Gastrocnemius medialis (tissue), 4 donors: ENCODE measurements at regions not wholly inside any gene's neighbourhood (a gene's known extent, or its start where the extent isn't known, plus 50 kb on each side); places are given as distances from the start of the nearest gene placed in this dataset.

Experiments
- ATAC-seq, 2 donors: fragments of 150-250 bp; one replicate each; pipeline ENCODE4 v1.9.1; 2016
- DNase-seq, 2 donors: peaks; one replicate each; pipeline ENCODE4 v3.0.0-alpha.2; 2019
- H3K27ac ChIP-seq, 4 donors: fragments of 200-600 bp; sonication (generic); 1 replicate in 1 of 4; 2 replicates in 3 of 4; pipeline ENCODE4 v1.5.1; 2016 to 2018; ENCODE audit warnings: mild to moderate bottlenecking in 2 of 4, moderate library complexity in 1 of 4
- H3K27me3 ChIP-seq, 3 donors: fragments of 200-600 bp; sonication (generic) in 2 of 3; 1 replicate in 1 of 3; 2 replicates in 2 of 3; pipeline versions ENCODE4 v1.5.1 to v1.6.0; 2016 to 2019; ENCODE audit warnings: mild to moderate bottlenecking in 1 of 3, moderate library complexity in 1 of 3
- H3K36me3 ChIP-seq, 2 donors: fragments of 200-600 bp; sonication (generic) in 1 of 2; one replicate each; pipeline ENCODE4 v1.5.1; 2017 to 2018
- H3K4me1 ChIP-seq, 2 donors: fragments of 200-600 bp; sonication (generic) in 1 of 2; one replicate each; pipeline ENCODE4 v1.5.1; 2016 to 2017; ENCODE audit warnings: mild to moderate bottlenecking in 2 of 2
- H3K4me3 ChIP-seq, 4 donors: fragments of 200-600 bp; sonication (generic) in 3 of 4; 1 replicate in 1 of 4; 2 replicates in 3 of 4; pipeline ENCODE4 v1.5.1; 2016 to 2019; ENCODE audit warnings: mild to moderate bottlenecking in 2 of 4
- H3K9me3 ChIP-seq, 3 donors: fragments of 200-600 bp; sonication (generic) in 2 of 3; 1 replicate in 1 of 3; 2 replicates in 2 of 3; pipeline ENCODE4 v1.5.1; 2016 to 2019
- POLR2A ChIP-seq, 2 donors: fragments of 450-650 bp; IDR thresholded peaks; one replicate each; pipeline ENCODE4 v1.6.1; 2017; ENCODE audit warnings: antibody characterized with exemption in 2 of 2, mild to moderate bottlenecking in 2 of 2, moderate library complexity in 2 of 2
- in situ Hi-C, 4 donors: fragments of 200-750 bp; cut with MboI; loops; one replicate each; pipeline versions ENCODE4 v1.15.0 to v1.8.0; 2017; ENCODE audit warnings: low sequenced_read_pairs in 4 of 4
- intact Hi-C: fragments of 100-400 bp; cut with DNase I; formaldehyde crosslinking; loops from one replicate; pipeline ENCODE4 v1.15.1; 2023; ENCODE audit warnings: low total_unique reads
- TF ChIP-seq, protein P1 (sequence below), 5 experiments: fragments of 450-650 bp in 3 of 5; fragments of 200-600 bp in 2 of 5; sonication (generic) in 2 of 5; IDR thresholded peaks in 4 of 5; conservative IDR thresholded peaks in 1 of 5; 1 replicate in 4 of 5; 2 replicates in 1 of 5; pipeline ENCODE4 v1.5.1; 2016 to 2019; ENCODE audit warnings: antibody characterized with exemption in 5 of 5, mild to moderate bottlenecking in 3 of 5, moderate library complexity in 3 of 5

DNA sequence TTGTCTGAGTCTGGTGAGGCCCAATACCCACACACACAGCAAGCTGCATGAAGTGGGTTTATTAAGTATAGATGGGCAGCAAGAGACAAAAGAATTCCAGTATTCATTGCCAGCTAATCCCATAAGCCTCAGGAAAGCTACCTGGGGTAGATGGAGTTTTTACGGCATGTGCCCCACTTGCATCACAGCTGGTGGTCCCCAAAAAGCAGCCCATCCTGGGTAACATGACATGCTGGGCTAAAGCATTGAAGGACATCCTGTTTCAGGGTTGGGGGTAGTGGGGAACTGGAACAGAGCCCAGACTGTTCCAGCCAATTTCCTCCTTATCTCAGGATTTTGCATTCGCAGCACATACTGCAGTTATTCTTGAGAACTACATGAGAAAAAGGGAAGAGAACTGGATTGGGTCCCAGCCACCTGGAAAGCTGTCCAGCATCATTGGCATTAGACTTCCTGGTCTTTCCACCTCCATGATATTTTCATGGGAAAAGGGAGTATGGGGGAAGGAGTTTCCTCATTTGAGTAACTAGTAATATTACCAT, 240.1 kb upstream of the MMADHC start:
- H3K4me3 ChIP-seq = no peak overlapping the region
- intact Hi-C loops = no loop called here
- no peaks in the 10 kb centered on the region for H3K36me3 ChIP-seq
- H3K4me1 ChIP-seq = no peaks in the 10 kb centered on the region
- no peaks in the 10 kb centered on the region for H3K9me3 ChIP-seq
- DNase-seq (no peak), ATAC-seq (no peak)
- H3K27ac ChIP-seq = no peak overlapping the region
- in situ Hi-C loops = no loop called here
- TF ChIP-seq, protein P1, sequence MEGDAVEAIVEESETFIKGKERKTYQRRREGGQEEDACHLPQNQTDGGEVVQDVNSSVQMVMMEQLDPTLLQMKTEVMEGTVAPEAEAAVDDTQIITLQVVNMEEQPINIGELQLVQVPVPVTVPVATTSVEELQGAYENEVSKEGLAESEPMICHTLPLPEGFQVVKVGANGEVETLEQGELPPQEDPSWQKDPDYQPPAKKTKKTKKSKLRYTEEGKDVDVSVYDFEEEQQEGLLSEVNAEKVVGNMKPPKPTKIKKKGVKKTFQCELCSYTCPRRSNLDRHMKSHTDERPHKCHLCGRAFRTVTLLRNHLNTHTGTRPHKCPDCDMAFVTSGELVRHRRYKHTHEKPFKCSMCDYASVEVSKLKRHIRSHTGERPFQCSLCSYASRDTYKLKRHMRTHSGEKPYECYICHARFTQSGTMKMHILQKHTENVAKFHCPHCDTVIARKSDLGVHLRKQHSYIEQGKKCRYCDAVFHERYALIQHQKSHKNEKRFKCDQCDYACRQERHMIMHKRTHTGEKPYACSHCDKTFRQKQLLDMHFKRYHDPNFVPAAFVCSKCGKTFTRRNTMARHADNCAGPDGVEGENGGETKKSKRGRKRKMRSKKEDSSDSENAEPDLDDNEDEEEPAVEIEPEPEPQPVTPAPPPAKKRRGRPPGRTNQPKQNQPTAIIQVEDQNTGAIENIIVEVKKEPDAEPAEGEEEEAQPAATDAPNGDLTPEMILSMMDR (IDR thresholded peaks at IDR 0.05 in 4 of 5, conservative IDR thresholded peaks at IDR 0.05 in 1 of 5) = no peak
- TF ChIP-seq POLR2A (IDR thresholded peaks at IDR 0.05) = no peak
- no peaks in the 10 kb centered on the region for H3K27me3 ChIP-seq

DNA sequence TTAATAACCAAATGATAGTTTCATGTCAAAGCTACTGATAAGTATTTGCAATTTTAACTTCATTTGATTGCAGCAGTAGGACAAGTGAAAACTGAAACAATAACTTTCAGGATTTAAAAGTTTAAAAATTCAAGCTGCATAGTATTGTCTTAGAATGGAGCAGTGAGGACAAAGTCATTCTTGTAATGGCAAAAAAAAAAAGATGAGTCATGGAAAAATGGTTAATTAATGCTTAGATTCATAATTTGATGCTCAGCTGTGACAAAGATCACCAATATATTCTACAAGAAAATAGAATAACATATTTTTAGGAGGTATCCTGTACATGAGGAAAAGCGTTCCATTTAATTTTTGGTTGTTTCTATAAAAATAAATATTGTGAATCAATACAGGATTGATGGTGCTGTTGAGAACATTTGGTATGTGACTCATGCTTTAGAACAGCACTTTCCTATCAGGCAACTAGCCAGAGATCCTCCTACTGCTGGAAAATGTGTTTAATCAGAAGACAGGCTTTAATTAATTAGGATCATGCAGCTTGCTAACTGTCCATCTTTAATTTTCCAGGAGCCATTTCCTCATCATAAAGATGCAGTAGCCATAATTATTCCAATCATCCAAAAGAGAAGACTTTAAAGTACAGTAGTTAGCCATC, 239.0 kb upstream of the MMADHC start:
- TF ChIP-seq, protein P1 (IDR thresholded peaks at IDR 0.05 in 4 of 5, conservative IDR thresholded peaks at IDR 0.05 in 1 of 5) = no peak
- TF ChIP-seq POLR2A (IDR thresholded peaks at IDR 0.05) = no peak

DNA sequence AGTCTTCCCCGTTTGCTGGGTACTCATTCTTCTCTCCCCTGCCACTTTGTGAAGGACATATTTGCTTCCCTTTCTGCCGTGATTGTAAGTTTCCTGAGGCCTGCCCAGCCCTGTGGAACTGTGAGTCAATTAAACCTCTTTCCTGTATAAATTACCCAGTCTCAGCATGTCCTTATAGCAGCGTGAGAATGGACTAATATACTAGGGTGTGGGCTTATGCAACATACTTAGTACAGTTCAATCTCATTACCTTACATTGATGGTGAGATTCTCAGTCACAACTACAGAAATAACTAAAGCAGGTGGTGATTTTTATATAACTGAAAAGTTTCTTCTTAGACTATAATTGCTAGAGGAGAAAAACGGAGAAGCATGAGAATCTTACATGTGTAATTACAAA, 237.9 kb upstream of the MMADHC start:
- in situ Hi-C loops (no loop called here), intact Hi-C loops (no loop called here)
- Histone ChIP-seq H3K36me3 (no peaks in the 10 kb centered on the region), H3K27me3 (no peaks in the 10 kb centered on the region), H3K9me3 (no peaks in the 10 kb centered on the region), H3K27ac (no peak overlapping the region), H3K4me3 (no peak overlapping the region), H3K4me1 (no peaks in the 10 kb centered on the region)
- ATAC-seq (no peak), DNase-seq (no peak)
- TF ChIP-seq, protein P1 (IDR thresholded peaks at IDR 0.05 in 4 of 5, conservative IDR thresholded peaks at IDR 0.05 in 1 of 5) = no peak
- TF ChIP-seq POLR2A (IDR thresholded peaks at IDR 0.05) = no peak

More for the DNA sequence above, 239.0 kb upstream of the MMADHC start:
- H3K27me3 ChIP-seq = no peaks in the 10 kb centered on the region
- no peaks in the 10 kb centered on the region for H3K36me3 ChIP-seq
- H3K4me3 ChIP-seq = no peak overlapping the region
- no peaks in the 10 kb centered on the region for H3K9me3 ChIP-seq
- intact Hi-C loops = no loop called here
- ATAC-seq = no peak
- H3K27ac ChIP-seq = no peak overlapping the region
- DNase-seq = no peak
- no peaks in the 10 kb centered on the region for H3K4me1 ChIP-seq
- in situ Hi-C loops = no loop called here

DNA sequence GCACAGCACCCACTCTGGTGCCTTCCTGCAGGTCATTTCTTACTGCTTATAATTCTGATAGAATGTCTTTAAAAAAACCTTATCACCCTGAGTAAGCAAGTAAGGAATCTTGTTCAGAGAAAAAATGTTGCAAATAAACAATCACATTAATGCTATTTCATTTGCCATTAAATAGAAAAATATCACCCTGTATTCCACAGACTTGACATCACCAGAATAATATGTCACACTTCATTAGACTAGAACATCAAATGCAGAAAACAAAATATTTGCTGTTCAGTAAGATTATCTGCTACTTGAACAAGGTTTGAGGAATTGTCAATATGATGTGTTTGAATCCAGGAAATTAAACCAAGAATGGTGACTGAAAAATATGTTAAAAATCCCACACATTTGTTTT, 236.6 kb upstream of the MMADHC start:
- Histone ChIP-seq H3K9me3 (no peaks in the 10 kb centered on the region), H3K4me3 (no peak overlapping the region), H3K36me3 (no peaks in the 10 kb centered on the region), H3K4me1 (no peaks in the 10 kb centered on the region), H3K27me3 (no peaks in the 10 kb centered on the region), H3K27ac (no peak overlapping the region)
- intact Hi-C loops = no loop called here
- no peak for TF ChIP-seq POLR2A (IDR thresholded peaks at IDR 0.05)
- TF ChIP-seq, protein P1 (IDR thresholded peaks at IDR 0.05 in 4 of 5, conservative IDR thresholded peaks at IDR 0.05 in 1 of 5) = no peak
- in situ Hi-C loops = loop anchor here in 1 of 4 donors (25.0 kb wide), 1 partner anchor 663 kb away; the partner anchor contains the start of gene RND3
- ATAC-seq = no peak
- DNase-seq = no peak
